NCI-H82 treated with DMSO at 0.1 percent for 48 hours (cell line): ENCODE measurements at regions not wholly inside any gene's neighbourhood (a gene's known extent, or its start where the extent isn't known, plus 50 kb on each side); places are given as distances from the start of the nearest gene placed in this dataset.

Experiments used
- DNase-seq: peaks from one replicate; lab custom pipeline; 2025; ENCODE audit not compliant: unreplicated experiment; lab: John Stamatoyannopoulos, UW

GRCh38 chr12:30874455-30875321 lies 51.9 kb upstream of the TSPAN11 start:
- DNase-seq: no peak

- no peak for DNase-seq
Observed at GRCh38 chr12:30870491-30871265, 55.9 kb upstream of the TSPAN11 start.

GRCh38 chr12:30867415-30867814 lies 59.1 kb upstream of the TSPAN11 start:
- DNase-seq: no peak

GRCh38 chr12:30866256-30866655 lies 60.3 kb upstream of the TSPAN11 start:
- DNase-seq: no peak

- no peak for DNase-seq
Observed at GRCh38 chr12:30863839-30864238, 62.7 kb upstream of the TSPAN11 start.

GRCh38 chr12:30862486-30862885 lies 64.1 kb upstream of the TSPAN11 start:
- DNase-seq: no peak

GRCh38 chr12:30859226-30859625 lies 67.3 kb upstream of the TSPAN11 start:
- DNase-seq: no peak

- no peak for DNase-seq
Observed at GRCh38 chr12:30858471-30858870, 68.1 kb upstream of the TSPAN11 start.

- DNase-seq: no peak
Observed at GRCh38 chr12:30853561-30854133, 72.9 kb upstream of the TSPAN11 start.

GRCh38 chr12:30850684-30851083 lies 75.9 kb upstream of the TSPAN11 start:
- DNase-seq: no peak

GRCh38 chr12:30847259-30847658 lies 79.3 kb upstream of the TSPAN11 start:
- peak; percentile 56 for DNase-seq

- no peak for DNase-seq
Observed at GRCh38 chr12:30846776-30847175, 79.8 kb upstream of the TSPAN11 start.

- DNase-seq: no peak
Observed at GRCh38 chr12:30845676-30846075, 80.9 kb upstream of the TSPAN11 start.

- DNase-seq: no peak
Observed at GRCh38 chr12:30843211-30843610, 83.3 kb upstream of the TSPAN11 start.

- DNase-seq: no peak
Observed at GRCh38 chr12:30840715-30841114, 85.8 kb upstream of the TSPAN11 start.

- DNase-seq: no peak
Observed at GRCh38 chr12:30839643-30840220, 85.0 kb upstream of the CAPRIN2 start.

GRCh38 chr12:30837595-30837994 lies 82.8 kb upstream of the CAPRIN2 start:
- no peak for DNase-seq

- no peak for DNase-seq
Observed at GRCh38 chr12:30836656-30837445, 82.1 kb upstream of the CAPRIN2 start.

- no peak for DNase-seq
Observed at GRCh38 chr12:30835216-30835615, 80.5 kb upstream of the CAPRIN2 start.

- no peak for DNase-seq
Observed at GRCh38 chr12:30830751-30831150, 76.0 kb upstream of the CAPRIN2 start.

- DNase-seq: no peak
Observed at GRCh38 chr12:30829876-30830275, 75.1 kb upstream of the CAPRIN2 start.
